ENCODE measurements at regions not wholly inside any gene's neighbourhood (a gene's known extent, or its start where the extent isn't known, plus 50 kb on each side); places are given as distances from the start of the nearest gene placed in this dataset.

GRCh38 chr12:102736328-102736727 is 180.7 kb downstream of the PAH start:
- Histone ChIP-seq H3K4me2 (ENCODE audit: low read length) (no peak overlapping the region), H3K36me3 (ENCODE audit: insufficient read depth, low read length) (no peaks in the 10 kb centered on the region), H3K4me3 (ENCODE audit: low read depth, low read length, poor library complexity, severe bottlenecking) (no peak overlapping the region), H2AFZ (ENCODE audit: low read length) (no peak overlapping the region), H3K4me1 (ENCODE audit: insufficient read depth, low read length, severe bottlenecking) (no peaks in the 10 kb centered on the region), H3K27ac (ENCODE audit: low read depth, low read length, poor library complexity, severe bottlenecking) (no peak overlapping the region), H3K79me2 (ENCODE audit: insufficient read depth, low read length) (no peaks in the 10 kb centered on the region), H3F3A (ENCODE audit: insufficient read depth, low read length) (no peaks in the 10 kb centered on the region), H3K9ac (ENCODE audit: low read length) (no peak overlapping the region), H3K9me3 (ENCODE audit: low read length) (no peaks in the 10 kb centered on the region), H3K27me3 (ENCODE audit: insufficient read depth, low read length) (no peaks in the 10 kb centered on the region), H4K20me1 (ENCODE audit: insufficient read depth, low read length) (no peaks in the 10 kb centered on the region), H3K9me2 (ENCODE audit: low read depth, low read length) (no peaks in the 10 kb centered on the region)
- TF ChIP-seq EZH2 (IDR thresholded peaks at IDR 0.05; ENCODE audit: borderline replicate concordance, low read length) (no peak), CTCF (IDR thresholded peaks at IDR 0.05; ENCODE audit: low read length) (no peak)

- Histone ChIP-seq H3K27ac (ENCODE audit: low read depth, low read length, poor library complexity, severe bottlenecking) (no peak overlapping the region), H3K36me3 (ENCODE audit: insufficient read depth, low read length) (no peaks in the 10 kb centered on the region), H3K4me3 (ENCODE audit: low read depth, low read length, poor library complexity, severe bottlenecking) (no peak overlapping the region), H3K4me1 (ENCODE audit: insufficient read depth, low read length, severe bottlenecking) (no peaks in the 10 kb centered on the region), H2AFZ (ENCODE audit: low read length) (no peak overlapping the region), H3K9me2 (ENCODE audit: low read depth, low read length) (no peaks in the 10 kb centered on the region), H3K27me3 (ENCODE audit: insufficient read depth, low read length) (no peaks in the 10 kb centered on the region), H3K9me3 (ENCODE audit: low read length) (no peaks in the 10 kb centered on the region), H3F3A (ENCODE audit: insufficient read depth, low read length) (no peaks in the 10 kb centered on the region), H3K9ac (ENCODE audit: low read length) (no peak overlapping the region), H3K4me2 (ENCODE audit: low read length) (no peak overlapping the region), H4K20me1 (ENCODE audit: insufficient read depth, low read length) (no peaks in the 10 kb centered on the region), H3K79me2 (ENCODE audit: insufficient read depth, low read length) (no peaks in the 10 kb centered on the region)
- TF ChIP-seq EZH2 (IDR thresholded peaks at IDR 0.05; ENCODE audit: borderline replicate concordance, low read length): no peak
- no peak for TF ChIP-seq CTCF (IDR thresholded peaks at IDR 0.05; ENCODE audit: low read length)
Measured at GRCh38 chr12:102735104-102735503, 181.9 kb downstream of the PAH start.

GRCh38 chr12:102730996-102731395 is 186.0 kb downstream of the PAH start:
- Histone ChIP-seq H3K4me1 (ENCODE audit: insufficient read depth, low read length, severe bottlenecking) (no peaks in the 10 kb centered on the region), H3F3A (ENCODE audit: insufficient read depth, low read length) (no peaks in the 10 kb centered on the region), H3K27ac (ENCODE audit: low read depth, low read length, poor library complexity, severe bottlenecking) (no peak overlapping the region), H2AFZ (ENCODE audit: low read length) (no peak overlapping the region), H3K4me3 (ENCODE audit: low read depth, low read length, poor library complexity, severe bottlenecking) (no peak overlapping the region), H3K4me2 (ENCODE audit: low read length) (no peak overlapping the region), H3K36me3 (ENCODE audit: insufficient read depth, low read length) (no peaks in the 10 kb centered on the region), H3K79me2 (ENCODE audit: insufficient read depth, low read length) (no peaks in the 10 kb centered on the region), H3K9ac (ENCODE audit: low read length) (no peak overlapping the region), H4K20me1 (ENCODE audit: insufficient read depth, low read length) (no peaks in the 10 kb centered on the region), H3K27me3 (ENCODE audit: insufficient read depth, low read length) (no peaks in the 10 kb centered on the region), H3K9me2 (ENCODE audit: low read depth, low read length) (no peaks in the 10 kb centered on the region), H3K9me3 (ENCODE audit: low read length) (no peaks in the 10 kb centered on the region)
- TF ChIP-seq CTCF (IDR thresholded peaks at IDR 0.05; ENCODE audit: low read length): no peak
- TF ChIP-seq EZH2 (IDR thresholded peaks at IDR 0.05; ENCODE audit: borderline replicate concordance, low read length): no peak
